Endodermal cell (in vitro differentiated cells): ENCODE measurements at regions not wholly inside any gene's neighbourhood (a gene's known extent, or its start where the extent isn't known, plus 50 kb on each side); places are given as distances from the start of the nearest gene placed in this dataset.
"Not testable (repeated sequence)": the region's sequence is repeated elsewhere in the genome, so short reads cannot be mapped to it uniquely, and the experiment has no call there.

Source experiments
- DNase-seq: peaks from one replicate; pipeline ENCODE4 v3.0.0-alpha.2; 2017
- H3K27ac ChIP-seq: 2 replicates; pipeline ENCODE4 v1.5.1; 2013; ENCODE audit warnings: mild to moderate bottlenecking, low read depth, low read length, moderate library complexity
- H3K27me3 ChIP-seq: 2 replicates; pipeline ENCODE4 v1.6.1; 2013; ENCODE audit warnings: mild to moderate bottlenecking, low read length, moderate library complexity; ENCODE audit not compliant: insufficient read depth, control insufficient read depth, poor library complexity, severe bottlenecking
- H3K36me3 ChIP-seq: 2 replicates; pipeline ENCODE4 v1.7.0; 2013; ENCODE audit warnings: mild to moderate bottlenecking, low read length, moderate library complexity; ENCODE audit not compliant: control insufficient read depth, insufficient read depth
- H3K4me1 ChIP-seq: one replicate; pipeline ENCODE4 v1.7.0; 2013; ENCODE audit warnings: low read length; ENCODE audit not compliant: control insufficient read depth, insufficient read depth
- H3K4me3 ChIP-seq: 2 replicates; pipeline ENCODE4 v1.5.1; 2013; ENCODE audit warnings: mild to moderate bottlenecking, low read length, moderate library complexity
- H3K9ac ChIP-seq: 2 replicates; pipeline ENCODE4 v1.6.1; 2013; ENCODE audit warnings: mild to moderate bottlenecking, low read length, moderate library complexity; ENCODE audit not compliant: poor library complexity, severe bottlenecking; ENCODE audit errors: extremely low read depth
- H3K9me3 ChIP-seq: 2 replicates; pipeline ENCODE4 v1.6.1; 2013; ENCODE audit warnings: mild to moderate bottlenecking, low read length, moderate library complexity; ENCODE audit not compliant: control insufficient read depth
- H3K27ac Mint-ChIP-seq: 2 replicates; pipeline ENCODE4 v1.8.0; 2020; ENCODE audit warnings: mixed read lengths
- H3K27me3 Mint-ChIP-seq: 2 replicates; pipeline ENCODE4 v1.8.0; 2021; ENCODE audit warnings: mild to moderate bottlenecking, mixed read lengths; ENCODE audit not compliant: insufficient read depth
- H3K36me3 Mint-ChIP-seq: 2 replicates; pipeline ENCODE4 v1.8.0; 2020; ENCODE audit warnings: low read depth, mixed read lengths
- H3K4me1 Mint-ChIP-seq: 2 replicates; pipeline ENCODE4 v1.8.0; 2020; ENCODE audit warnings: mixed read lengths
- H3K4me3 Mint-ChIP-seq: 2 replicates; pipeline ENCODE4 v1.8.0; 2020; ENCODE audit warnings: mild to moderate bottlenecking, moderate library complexity, mixed read lengths
- H3K9me3 Mint-ChIP-seq: 2 replicates; pipeline ENCODE4 v1.8.0; 2020; ENCODE audit warnings: mild to moderate bottlenecking, mixed read lengths
- WGBS, 2 experiments: methylation state at CpG; one replicate each; pipeline versions ENCODE4 v1.1.5 to v1.1.7; 2013; ENCODE audit warnings: missing lambda C conversion rate in 2 of 2, mixed read lengths in 1 of 2; ENCODE audit not compliant: insufficient coverage in 1 of 2, insufficient read length in 1 of 2; 5-methylcytosine and 5-hydroxymethylcytosine counted together
- TF ChIP-seq, protein P1 (sequence below): fragments of 200-600 bp; sonication (generic); conservative IDR thresholded peaks from 2 replicates; pipeline ENCODE4 v1.5.0; 2021; ENCODE audit warnings: antibody characterized with exemption, mild to moderate bottlenecking

DNA sequence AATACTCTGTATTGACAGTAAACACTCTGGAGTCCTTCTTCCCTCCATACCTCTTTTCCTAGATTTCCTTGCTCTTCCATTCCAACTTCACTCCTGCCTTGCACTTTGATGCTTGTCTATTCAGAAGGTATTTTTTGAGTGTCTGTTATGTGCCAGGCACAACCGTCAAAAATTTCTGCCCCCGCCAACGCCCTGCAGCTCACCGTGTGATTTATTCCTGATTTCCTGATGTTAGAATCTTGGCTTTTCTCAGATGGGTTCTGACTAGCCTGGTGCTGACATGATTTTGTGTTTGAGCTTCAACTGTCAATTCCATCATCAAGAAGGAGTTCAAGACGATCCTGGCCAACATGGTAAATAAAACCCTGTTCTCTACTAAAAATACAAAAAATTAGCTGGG, 297.5 kb downstream of the AGTPBP1 start:
- Mint-ChIP-seq H3K36me3 (no peaks in the 10 kb centered on the region), H3K4me3 (no peak overlapping the region), H3K9me3 (peaks cover 16% of the 10 kb centered on the region), H3K4me1 (no peaks in the 10 kb centered on the region), H3K27ac (no peak overlapping the region), H3K27me3 (no peaks in the 10 kb centered on the region)
- Histone ChIP-seq H3K9ac (no peak overlapping the region), H3K36me3 (no peaks in the 10 kb centered on the region), H3K27me3 (no peaks in the 10 kb centered on the region), H3K27ac (no peak overlapping the region), H3K4me1 (no peaks in the 10 kb centered on the region), H3K4me3 (no peak overlapping the region), H3K9me3 (peaks cover 6% of the 10 kb centered on the region)
- TF ChIP-seq, protein P1, sequence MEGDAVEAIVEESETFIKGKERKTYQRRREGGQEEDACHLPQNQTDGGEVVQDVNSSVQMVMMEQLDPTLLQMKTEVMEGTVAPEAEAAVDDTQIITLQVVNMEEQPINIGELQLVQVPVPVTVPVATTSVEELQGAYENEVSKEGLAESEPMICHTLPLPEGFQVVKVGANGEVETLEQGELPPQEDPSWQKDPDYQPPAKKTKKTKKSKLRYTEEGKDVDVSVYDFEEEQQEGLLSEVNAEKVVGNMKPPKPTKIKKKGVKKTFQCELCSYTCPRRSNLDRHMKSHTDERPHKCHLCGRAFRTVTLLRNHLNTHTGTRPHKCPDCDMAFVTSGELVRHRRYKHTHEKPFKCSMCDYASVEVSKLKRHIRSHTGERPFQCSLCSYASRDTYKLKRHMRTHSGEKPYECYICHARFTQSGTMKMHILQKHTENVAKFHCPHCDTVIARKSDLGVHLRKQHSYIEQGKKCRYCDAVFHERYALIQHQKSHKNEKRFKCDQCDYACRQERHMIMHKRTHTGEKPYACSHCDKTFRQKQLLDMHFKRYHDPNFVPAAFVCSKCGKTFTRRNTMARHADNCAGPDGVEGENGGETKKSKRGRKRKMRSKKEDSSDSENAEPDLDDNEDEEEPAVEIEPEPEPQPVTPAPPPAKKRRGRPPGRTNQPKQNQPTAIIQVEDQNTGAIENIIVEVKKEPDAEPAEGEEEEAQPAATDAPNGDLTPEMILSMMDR, result no peak
- 89% methylated on average over 5 of the region's 5 CpGs; no CpG with 5 or more reads in 1 of the 2 experiments for WGBS, 2 experiments
- DNase-seq, result no peak

DNA sequence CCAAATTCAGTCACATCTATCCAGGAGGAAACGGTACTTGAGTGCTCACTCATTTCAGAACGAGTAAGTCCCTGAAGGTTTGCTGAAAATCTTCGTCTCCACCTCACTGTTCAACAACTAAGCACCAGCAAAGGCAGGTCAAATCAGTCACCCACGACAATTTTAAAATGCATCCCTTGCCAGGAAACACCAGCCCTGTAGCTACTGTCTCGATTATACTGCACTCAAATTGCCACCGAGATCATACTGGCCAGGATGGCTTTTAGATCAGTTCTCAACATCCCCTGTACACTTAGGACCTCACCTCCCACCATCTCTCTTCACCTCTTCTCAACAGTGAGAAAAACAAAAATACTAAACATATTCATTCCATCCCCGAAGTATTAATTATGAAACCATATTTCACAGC, 298.6 kb downstream of the AGTPBP1 start:
- DNase-seq, result no peak
- Mint-ChIP-seq H3K27me3 (no peaks in the 10 kb centered on the region), H3K4me1 (no peaks in the 10 kb centered on the region), H3K4me3 (no peak overlapping the region), H3K36me3 (no peaks in the 10 kb centered on the region), H3K9me3 (peaks cover 18% of the 10 kb centered on the region), H3K27ac (no peak overlapping the region)
- peaks cover 6% of the 10 kb centered on the region for H3K9me3 ChIP-seq
- no peaks in the 10 kb centered on the region for H3K27me3 ChIP-seq
- H3K36me3 ChIP-seq, result no peaks in the 10 kb centered on the region
- H3K4me1 ChIP-seq, result no peaks in the 10 kb centered on the region
- H3K4me3 ChIP-seq, result no peak overlapping the region
- WGBS, 2 experiments, result 90 to 92% methylated on average over 4 to 7 of the region's 7 CpGs
- TF ChIP-seq, protein P1, result no peak
- no peak overlapping the region for H3K27ac ChIP-seq
- H3K9ac ChIP-seq, result no peak overlapping the region

DNA sequence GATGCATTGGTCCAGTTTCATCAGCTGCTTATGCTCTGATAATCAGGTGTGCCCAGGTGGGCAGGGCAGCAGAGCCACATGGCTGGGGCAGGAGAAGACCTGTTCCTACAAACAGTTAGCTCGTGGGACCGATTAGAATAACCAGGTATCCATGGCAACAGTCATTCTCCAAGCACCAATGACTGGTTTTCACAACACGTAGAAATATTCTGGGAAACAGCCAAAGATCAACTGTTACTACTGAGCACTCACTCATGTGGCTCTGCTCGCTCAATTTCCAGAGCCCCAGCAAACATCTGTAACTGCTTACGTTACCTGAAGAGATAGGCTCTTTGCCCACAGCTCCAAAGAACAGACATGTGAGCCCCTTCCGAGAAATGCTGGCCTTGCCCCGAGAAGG, 302.0 kb downstream of the AGTPBP1 start:
- Mint-ChIP-seq H3K27me3 (peaks cover 7% of the 10 kb centered on the region), H3K4me3 (no peak overlapping the region), H3K36me3 (no peaks in the 10 kb centered on the region), H3K4me1 (no peaks in the 10 kb centered on the region), H3K27ac (no peak overlapping the region), H3K9me3 (peaks cover 10% of the 10 kb centered on the region)
- 84 to 90% methylated on average over 7 of the region's 7 CpGs for WGBS, 2 experiments
- H3K27ac ChIP-seq, result no peak overlapping the region
- DNase-seq, result no peak
- no peaks in the 10 kb centered on the region for H3K4me1 ChIP-seq
- no peak overlapping the region for H3K4me3 ChIP-seq
- H3K9me3 ChIP-seq, result no peaks in the 10 kb centered on the region
- no peaks in the 10 kb centered on the region for H3K27me3 ChIP-seq
- TF ChIP-seq, protein P1, result no peak
- H3K36me3 ChIP-seq, result no peaks in the 10 kb centered on the region
- no peak overlapping the region for H3K9ac ChIP-seq

DNA sequence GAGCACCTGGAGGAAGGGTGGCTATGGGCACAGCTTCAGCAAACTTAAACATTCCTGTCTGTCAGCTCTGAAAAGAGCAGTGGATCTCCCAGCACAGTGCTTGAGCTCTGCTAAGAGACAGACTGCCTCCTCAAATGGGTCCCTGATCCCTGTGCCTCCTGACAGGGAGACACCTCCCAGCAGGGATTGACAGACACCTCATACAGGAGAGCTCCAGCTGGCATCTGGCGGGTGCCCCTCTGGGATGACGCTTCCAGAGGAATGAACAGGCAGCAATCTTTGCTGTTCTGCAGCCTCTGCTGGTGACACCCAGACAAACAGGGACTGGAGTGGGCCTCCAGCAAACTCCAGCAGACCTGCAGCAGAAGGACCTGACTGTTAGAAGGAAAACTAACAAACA, 307.8 kb downstream of the AGTPBP1 start:
- not testable (repeated sequence) for H3K9me3 ChIP-seq, H3K27ac Mint-ChIP-seq, H3K4me3 Mint-ChIP-seq, H3K36me3 Mint-ChIP-seq, H3K9me3 Mint-ChIP-seq, H3K4me1 Mint-ChIP-seq, H3K4me3 ChIP-seq, H3K9ac ChIP-seq, H3K4me1 ChIP-seq, H3K27me3 ChIP-seq, H3K36me3 ChIP-seq, DNase-seq, H3K27ac ChIP-seq, H3K27me3 Mint-ChIP-seq
- 94 to 100% methylated on average over 2 of the region's 2 CpGs for WGBS, 2 experiments

DNA sequence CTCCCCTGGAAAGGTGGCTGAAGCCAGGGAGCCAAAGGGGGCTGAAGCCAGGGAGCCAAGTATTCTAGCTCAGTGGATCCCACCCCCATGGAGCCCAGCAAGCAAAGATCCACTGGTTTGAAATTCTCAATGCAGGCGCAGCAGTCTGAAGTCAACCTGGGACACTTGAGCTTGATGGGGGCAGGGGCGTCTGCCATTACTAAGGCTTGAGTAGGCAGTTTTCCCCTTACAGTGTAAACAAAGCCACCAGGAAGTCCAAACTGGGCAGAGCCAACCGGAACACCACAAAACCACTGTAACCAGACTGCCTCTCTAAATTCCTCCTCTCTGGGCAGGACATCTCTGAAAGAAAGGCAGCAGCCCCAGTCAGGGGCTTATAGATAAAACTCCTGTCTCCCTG, 308.2 kb downstream of the AGTPBP1 start:
- H3K4me3 ChIP-seq, H3K36me3 ChIP-seq, H3K9me3 ChIP-seq, DNase-seq, H3K9me3 Mint-ChIP-seq, H3K9ac ChIP-seq, H3K27ac Mint-ChIP-seq, H3K4me1 ChIP-seq, H3K27me3 Mint-ChIP-seq, H3K27ac ChIP-seq, H3K27me3 ChIP-seq, H3K36me3 Mint-ChIP-seq, H3K4me3 Mint-ChIP-seq: not testable (repeated sequence)
- peaks cover 11% of the 10 kb centered on the region for H3K4me1 Mint-ChIP-seq
- 88 to 100% methylated on average over 1 to 3 of the region's 3 CpGs for WGBS, 2 experiments
